ENCODE measurements at regions not wholly inside any gene's neighbourhood (a gene's known extent, or its start where the extent isn't known, plus 50 kb on each side); places are given as distances from the start of the nearest gene placed in this dataset.

DNA sequence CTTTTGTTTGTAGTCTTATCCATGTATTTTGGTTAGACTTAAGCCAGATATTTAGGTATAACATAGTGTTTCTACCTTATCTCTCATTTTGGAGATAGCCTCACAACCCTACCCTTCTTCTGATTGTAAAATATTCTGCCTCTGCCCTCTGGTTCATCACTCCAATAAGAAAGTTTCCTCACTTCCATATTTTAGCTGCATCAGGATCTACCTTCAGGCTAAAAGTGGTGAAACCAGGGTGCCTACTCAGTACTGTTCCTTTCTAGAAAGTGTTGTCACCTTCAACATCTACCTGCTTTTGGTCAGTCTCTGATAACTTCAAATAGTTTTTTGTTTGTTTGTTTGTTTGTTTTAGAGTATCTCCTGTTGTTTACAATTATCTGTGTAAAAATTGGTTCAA, 294.6 kb downstream of the ANXA1 start:
- TF ChIP-seq, protein P1, sequence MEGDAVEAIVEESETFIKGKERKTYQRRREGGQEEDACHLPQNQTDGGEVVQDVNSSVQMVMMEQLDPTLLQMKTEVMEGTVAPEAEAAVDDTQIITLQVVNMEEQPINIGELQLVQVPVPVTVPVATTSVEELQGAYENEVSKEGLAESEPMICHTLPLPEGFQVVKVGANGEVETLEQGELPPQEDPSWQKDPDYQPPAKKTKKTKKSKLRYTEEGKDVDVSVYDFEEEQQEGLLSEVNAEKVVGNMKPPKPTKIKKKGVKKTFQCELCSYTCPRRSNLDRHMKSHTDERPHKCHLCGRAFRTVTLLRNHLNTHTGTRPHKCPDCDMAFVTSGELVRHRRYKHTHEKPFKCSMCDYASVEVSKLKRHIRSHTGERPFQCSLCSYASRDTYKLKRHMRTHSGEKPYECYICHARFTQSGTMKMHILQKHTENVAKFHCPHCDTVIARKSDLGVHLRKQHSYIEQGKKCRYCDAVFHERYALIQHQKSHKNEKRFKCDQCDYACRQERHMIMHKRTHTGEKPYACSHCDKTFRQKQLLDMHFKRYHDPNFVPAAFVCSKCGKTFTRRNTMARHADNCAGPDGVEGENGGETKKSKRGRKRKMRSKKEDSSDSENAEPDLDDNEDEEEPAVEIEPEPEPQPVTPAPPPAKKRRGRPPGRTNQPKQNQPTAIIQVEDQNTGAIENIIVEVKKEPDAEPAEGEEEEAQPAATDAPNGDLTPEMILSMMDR (IDR thresholded peaks at IDR 0.05), result no peak
- no peak for TF ChIP-seq POLR2A (IDR thresholded peaks at IDR 0.05)
